Muscle of leg (tissue), 3 donors: ENCODE measurements at regions not wholly inside any gene's neighbourhood (a gene's known extent, or its start where the extent isn't known, plus 50 kb on each side); places are given as distances from the start of the nearest gene placed in this dataset.
"Not testable (repeated sequence)": the region's sequence is repeated elsewhere in the genome, so short reads cannot be mapped to it uniquely, and the experiment has no call there.

Experiments used
- DNase-seq: peaks from one replicate; pipeline ENCODE4 v3.0.0; 2013
- H3K27ac ChIP-seq: one replicate; pipeline ENCODE4 v1.5.1; 2013; ENCODE audit warnings: mild to moderate bottlenecking, low read length, control low read depth
- H3K27me3 ChIP-seq: one replicate; pipeline ENCODE4 v1.6.1; 2013; ENCODE audit warnings: low read length; ENCODE audit not compliant: control insufficient read depth, insufficient read depth
- H3K36me3 ChIP-seq: one replicate; pipeline ENCODE4 v1.6.1; 2013; ENCODE audit warnings: low read length; ENCODE audit not compliant: control insufficient read depth, insufficient read depth
- H3K4me1 ChIP-seq: one replicate; pipeline ENCODE4 v1.6.1; 2013; ENCODE audit warnings: low read length; ENCODE audit not compliant: control insufficient read depth, insufficient read depth
- H3K4me3 ChIP-seq: one replicate; pipeline ENCODE4 v1.5.1; 2013; ENCODE audit warnings: low read length, control low read depth
- H3K9me3 ChIP-seq: replicated peaks from 2 replicates; pipeline ENCODE4 v1.6.1; 2013; ENCODE audit warnings: low read depth, low read length; ENCODE audit not compliant: control insufficient read depth
- WGBS: methylation state at CpG from one replicate; pipeline ENCODE4 v1.1.5; 2013; ENCODE audit warnings: missing lambda C conversion rate; ENCODE audit not compliant: insufficient coverage; 5-methylcytosine and 5-hydroxymethylcytosine counted together

DNA sequence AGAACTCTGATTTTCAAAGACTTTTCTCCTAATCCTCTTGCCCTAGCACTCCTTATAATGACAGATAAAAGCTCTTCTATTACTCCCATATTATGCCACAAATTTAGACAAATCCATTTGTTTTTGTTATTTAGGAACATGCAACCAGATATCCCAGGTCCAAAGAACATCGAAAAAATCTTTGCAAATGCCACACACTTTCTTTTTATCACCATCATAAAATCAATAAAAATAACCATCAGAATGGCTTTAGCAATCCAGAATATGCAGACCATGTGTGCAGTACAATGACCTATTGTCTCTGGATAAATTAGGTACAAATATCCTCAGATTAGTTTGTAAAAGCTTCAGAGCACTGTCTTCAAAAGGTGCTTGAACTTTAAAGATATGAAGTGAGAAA lies 376.2 kb upstream of the TCF4 start:
- Histone ChIP-seq H3K27me3 (no peaks in the 10 kb centered on the region), H3K4me1 (no peaks in the 10 kb centered on the region), H3K4me3 (no peak overlapping the region), H3K27ac (no peak overlapping the region), H3K36me3 (no peaks in the 10 kb centered on the region), H3K9me3 (no peaks in the 10 kb centered on the region)
- no peak for DNase-seq
- WGBS, result no CpG with 5 or more reads among the region's 1 CpG

DNA sequence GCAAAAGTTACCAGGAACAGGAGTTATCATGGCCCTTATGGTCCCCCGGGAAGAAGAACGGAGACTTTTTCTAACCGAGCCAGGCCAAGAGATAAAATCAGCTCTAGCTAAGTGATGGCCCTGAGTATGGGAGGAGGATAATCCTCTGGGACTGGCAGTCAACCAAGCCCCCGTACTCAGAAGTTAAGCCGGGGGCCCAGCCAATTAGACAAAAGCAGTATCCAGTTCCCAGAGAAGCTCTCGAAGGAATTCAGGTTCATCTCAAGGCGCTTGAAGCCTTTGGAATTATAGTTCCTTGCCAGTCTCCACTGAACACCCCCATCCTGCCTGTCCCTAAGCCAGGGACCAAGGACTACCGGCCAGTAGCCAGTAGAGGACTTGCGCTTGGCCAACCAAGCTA lies 365.3 kb upstream of the TCF4 start:
- Histone ChIP-seq H3K27ac (no peak overlapping the region), H3K36me3 (no peaks in the 10 kb centered on the region), H3K27me3 (no peaks in the 10 kb centered on the region), H3K4me3 (no peak overlapping the region), H3K4me1 (no peaks in the 10 kb centered on the region), H3K9me3 (no peaks in the 10 kb centered on the region)
- DNase-seq, result peak; percentile 15
- WGBS, result 50% methylated on average over 3 of the region's 9 CpGs

DNA sequence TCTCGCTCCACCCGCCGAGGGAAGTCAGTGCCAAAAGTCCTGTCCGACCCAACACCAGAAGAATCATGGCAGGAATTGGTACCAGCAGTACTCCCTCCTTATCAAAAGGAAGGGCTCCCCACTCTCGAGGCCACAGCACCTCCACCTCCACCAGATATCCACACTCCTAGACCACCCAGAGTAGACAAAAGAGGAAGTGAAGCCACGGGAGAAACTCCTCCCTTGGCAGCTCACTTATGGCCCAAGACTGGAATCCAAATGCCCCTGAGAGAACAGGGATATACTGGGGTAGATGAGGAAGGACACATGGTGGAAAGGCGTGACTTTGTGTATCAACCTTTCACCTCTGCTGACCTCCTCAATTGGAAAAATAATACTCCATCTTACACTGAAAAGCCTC lies 363.7 kb upstream of the TCF4 start:
- H3K9me3 ChIP-seq, H3K4me3 ChIP-seq, H3K36me3 ChIP-seq, H3K27ac ChIP-seq, DNase-seq, H3K27me3 ChIP-seq, H3K4me1 ChIP-seq: not testable (repeated sequence)
- WGBS, result 40% methylated on average over 1 of the region's 7 CpGs

DNA sequence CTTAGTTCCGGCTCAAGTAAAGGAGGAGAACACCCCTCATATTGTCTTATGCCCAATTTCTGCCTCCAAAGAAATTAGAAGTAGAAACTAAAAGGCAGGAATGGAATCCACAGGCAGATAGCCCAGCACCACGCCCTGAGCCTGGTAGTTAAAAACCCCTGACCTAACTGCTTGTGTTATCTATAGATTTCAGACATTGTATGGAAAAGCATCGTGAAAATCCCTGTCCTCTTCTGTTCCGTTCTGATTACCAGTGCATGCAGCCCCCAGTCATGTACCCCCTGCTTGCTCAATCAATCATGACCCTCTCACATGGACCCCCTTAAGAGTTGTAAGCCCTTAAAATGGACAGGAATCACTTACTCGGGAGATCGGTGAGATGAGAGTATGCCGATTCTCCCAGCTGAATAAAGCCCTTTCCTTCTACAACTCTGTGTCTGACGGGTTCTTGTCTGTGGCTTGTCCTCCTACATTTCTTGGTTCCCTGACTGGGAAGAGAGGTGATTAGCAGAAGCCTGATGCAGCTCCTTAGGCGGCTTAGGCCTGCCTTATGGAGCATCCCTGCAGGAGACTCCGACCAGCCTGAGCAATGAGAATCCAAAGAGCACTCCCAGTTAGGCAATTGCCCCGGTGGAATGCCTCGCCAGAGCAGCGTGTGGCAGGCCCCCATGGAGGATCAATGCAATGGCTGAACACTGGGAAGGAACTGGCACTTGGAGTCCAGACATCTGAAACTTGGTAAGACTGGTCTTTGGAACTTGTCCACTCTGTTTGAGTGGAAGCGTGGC lies 362.6 kb upstream of the TCF4 start:
- Histone ChIP-seq H3K27me3 (no peaks in the 10 kb centered on the region), H3K9me3 (no peaks in the 10 kb centered on the region), H3K27ac (no peak overlapping the region), H3K4me1 (no peaks in the 10 kb centered on the region), H3K4me3 (no peak overlapping the region), H3K36me3 (no peaks in the 10 kb centered on the region)
- WGBS, result 95% methylated on average over 7 of the region's 14 CpGs
- no peak for DNase-seq

DNA sequence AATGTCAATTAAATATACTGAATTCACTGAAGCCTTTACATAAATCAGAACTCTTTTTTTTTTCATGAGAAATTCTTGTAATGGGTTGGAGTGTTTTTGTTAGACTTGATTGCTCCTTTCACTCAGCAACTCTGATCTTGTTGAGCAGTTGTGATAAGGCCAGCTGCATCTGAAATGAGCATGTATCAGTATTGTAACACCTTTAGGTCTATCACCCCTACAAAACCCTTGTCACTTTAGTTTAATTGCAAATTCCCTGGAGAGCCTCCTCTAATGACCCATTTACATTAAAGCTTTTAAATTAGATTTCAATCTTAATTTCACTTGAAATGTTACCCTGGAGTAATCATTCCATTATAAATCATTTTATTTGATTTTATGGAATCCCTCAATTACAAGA lies 346.8 kb upstream of the TCF4 start:
- no peak for DNase-seq
- Histone ChIP-seq H3K4me3 (no peak overlapping the region), H3K27me3 (no peaks in the 10 kb centered on the region), H3K4me1 (no peaks in the 10 kb centered on the region), H3K36me3 (no peaks in the 10 kb centered on the region), H3K9me3 (peaks cover 11% of the 10 kb centered on the region), H3K27ac (no peak overlapping the region)

DNA sequence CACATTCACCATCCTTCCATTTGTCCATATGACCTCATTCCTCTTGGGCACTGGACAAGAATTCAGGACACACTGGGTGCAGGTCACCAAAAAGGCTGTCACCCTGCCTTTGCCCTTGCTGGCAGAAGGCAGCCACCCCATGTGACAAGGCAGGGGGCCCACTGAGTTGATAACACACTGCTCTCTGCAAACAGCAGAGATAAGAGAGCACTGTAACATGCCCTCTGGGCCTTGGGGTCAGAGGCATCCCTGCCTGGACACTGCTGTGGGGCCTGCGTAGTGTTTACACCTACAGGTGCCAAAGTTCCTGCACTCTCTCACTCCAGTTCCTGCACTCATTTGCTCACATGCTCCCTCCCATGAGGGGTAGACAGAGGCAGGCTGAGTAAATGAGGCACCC lies 344.7 kb upstream of the TCF4 start:
- H3K4me3 ChIP-seq, result no peak overlapping the region
- H3K27ac ChIP-seq, result no peak overlapping the region
- H3K4me1 ChIP-seq, result no peaks in the 10 kb centered on the region
- WGBS, result no CpG with 5 or more reads among the region's 1 CpG
- no peaks in the 10 kb centered on the region for H3K36me3 ChIP-seq
- DNase-seq, result no peak
- H3K27me3 ChIP-seq, result no peaks in the 10 kb centered on the region
- peaks cover 10% of the 10 kb centered on the region for H3K9me3 ChIP-seq

DNA sequence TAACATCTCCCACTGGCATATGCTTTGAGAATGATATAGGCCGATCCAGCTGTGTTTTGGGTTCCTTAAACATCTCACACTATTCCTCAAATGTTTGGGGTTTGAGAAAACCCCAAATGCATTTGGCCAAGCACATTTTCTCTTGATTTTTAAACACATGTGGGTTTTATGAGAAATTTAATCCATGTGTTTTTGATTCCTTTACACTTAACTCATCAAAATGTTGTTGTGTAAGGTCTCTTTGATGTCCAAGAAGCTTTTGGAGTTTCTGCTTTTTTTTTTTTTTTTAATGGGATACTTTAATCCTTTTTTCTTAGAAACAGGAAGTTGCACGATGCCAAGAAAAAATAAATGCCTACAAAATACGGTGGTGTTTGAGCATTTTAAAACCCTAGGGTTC lies 339.8 kb upstream of the TCF4 start:
- Histone ChIP-seq H3K27me3 (no peaks in the 10 kb centered on the region), H3K9me3 (no peaks in the 10 kb centered on the region), H3K27ac (no peak overlapping the region), H3K4me1 (no peaks in the 10 kb centered on the region), H3K36me3 (no peaks in the 10 kb centered on the region), H3K4me3 (no peak overlapping the region)
- WGBS, result 0% methylated on average over 1 of the region's 3 CpGs
- peak; percentile 35 for DNase-seq

DNA sequence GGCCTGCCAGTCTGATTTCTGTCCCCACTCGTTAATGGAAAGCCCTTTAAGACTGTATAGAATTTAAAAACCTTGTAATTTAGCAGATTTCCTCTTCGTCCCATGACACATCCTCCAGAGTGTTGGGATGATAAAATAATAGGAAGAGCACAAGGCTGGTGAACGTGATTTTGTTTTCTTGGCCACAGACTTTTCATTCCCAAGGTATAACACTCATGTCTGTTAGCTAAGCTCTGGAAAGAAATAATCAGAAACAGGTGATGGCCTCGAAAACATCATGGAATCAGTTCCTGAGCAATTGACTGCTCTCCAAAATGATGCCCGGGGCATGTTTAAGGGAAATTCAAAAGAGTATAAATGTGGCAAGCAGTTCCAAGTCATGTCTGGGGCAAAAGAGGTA lies 337.8 kb upstream of the TCF4 start:
- DNase-seq, result no peak
- Histone ChIP-seq H3K27ac (no peak overlapping the region), H3K9me3 (no peaks in the 10 kb centered on the region), H3K4me3 (no peak overlapping the region), H3K4me1 (no peaks in the 10 kb centered on the region), H3K36me3 (no peaks in the 10 kb centered on the region), H3K27me3 (no peaks in the 10 kb centered on the region)
- WGBS, result 45% methylated on average over 2 of the region's 5 CpGs

DNA sequence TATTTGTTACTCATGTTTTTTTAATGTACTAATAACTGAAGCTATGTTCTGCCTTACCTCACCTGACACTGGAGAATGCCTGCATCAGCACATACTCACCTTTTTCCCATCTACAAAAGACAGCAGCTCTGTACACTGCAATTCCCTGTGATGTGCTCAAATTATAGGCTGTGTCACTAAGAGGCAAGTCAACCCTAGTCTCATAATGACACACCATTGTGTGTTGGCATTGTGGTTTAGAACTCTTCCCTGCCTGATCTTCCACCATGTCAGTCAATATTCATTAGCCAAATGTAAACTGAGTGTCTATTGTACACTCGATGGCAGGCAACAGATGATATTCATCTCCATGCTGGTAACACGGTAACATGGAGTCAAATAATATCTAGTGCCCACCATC lies 332.1 kb upstream of the TCF4 start:
- no peak for DNase-seq
- peaks cover 2% of the 10 kb centered on the region for H3K4me1 ChIP-seq
- WGBS, result 100% methylated on average over 1 of the region's 2 CpGs
- H3K9me3 ChIP-seq, result no peaks in the 10 kb centered on the region
- H3K27ac ChIP-seq, result no peak overlapping the region
- no peak overlapping the region for H3K4me3 ChIP-seq
- H3K27me3 ChIP-seq, result no peaks in the 10 kb centered on the region
- no peaks in the 10 kb centered on the region for H3K36me3 ChIP-seq

DNA sequence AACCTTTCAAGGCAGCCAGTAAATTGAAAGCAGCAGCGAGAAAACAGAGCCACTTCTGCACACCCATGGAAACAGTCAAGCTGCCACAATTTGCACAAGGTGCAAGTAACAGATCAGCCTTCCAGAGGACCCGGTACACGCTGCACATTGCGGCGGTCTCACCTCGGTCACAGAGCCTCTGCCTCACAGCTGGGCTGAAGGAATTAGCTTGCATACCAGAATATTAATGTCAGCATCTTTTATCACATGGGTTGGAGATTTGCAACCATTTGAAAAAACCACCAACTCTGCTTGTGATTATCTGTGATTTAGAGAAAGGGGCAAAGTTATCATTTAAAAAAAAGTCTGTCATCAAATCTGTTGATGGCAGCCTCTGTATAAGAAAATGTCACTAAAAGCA lies 330.5 kb upstream of the TCF4 start:
- Histone ChIP-seq H3K27me3 (no peaks in the 10 kb centered on the region), H3K4me3 (no peak overlapping the region), H3K27ac (no peak overlapping the region), H3K9me3 (no peaks in the 10 kb centered on the region), H3K4me1 (peaks cover 2% of the 10 kb centered on the region), H3K36me3 (no peaks in the 10 kb centered on the region)
- WGBS, result 12% methylated on average over 6 of the region's 6 CpGs
- DNase-seq, result peak; percentile 22

DNA sequence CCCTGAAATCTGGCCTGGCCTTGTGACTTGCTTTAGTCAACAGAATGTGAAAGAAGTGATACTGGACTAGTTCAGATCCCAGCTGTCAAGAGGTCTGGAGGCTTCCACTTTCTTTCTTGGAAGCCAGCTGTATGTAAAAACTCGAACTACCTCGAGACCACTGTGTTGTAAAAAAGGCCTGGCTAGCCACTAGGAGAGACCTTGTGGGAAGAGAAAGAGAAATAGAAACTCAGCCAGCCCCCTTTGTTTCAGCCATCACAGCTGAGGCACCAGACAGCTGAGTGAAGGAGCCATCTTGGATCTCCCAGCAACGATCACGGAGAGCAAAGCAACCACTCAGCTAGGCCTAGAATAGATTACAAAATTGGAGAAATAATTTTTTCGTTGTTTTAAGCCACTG lies 324.9 kb upstream of the TCF4 start:
- Histone ChIP-seq H3K4me1 (peaks cover 2% of the 10 kb centered on the region), H3K4me3 (no peak overlapping the region), H3K27me3 (no peaks in the 10 kb centered on the region), H3K36me3 (no peaks in the 10 kb centered on the region), H3K9me3 (no peaks in the 10 kb centered on the region), H3K27ac (no peak overlapping the region)
- DNase-seq, result no peak
- WGBS, result 100% methylated on average over 2 of the region's 5 CpGs
